ENCODE measurements at regions not wholly inside any gene's neighbourhood (a gene's known extent, or its start where the extent isn't known, plus 50 kb on each side); places are given as distances from the start of the nearest gene placed in this dataset.
A peak's percentile ranks its signal among the peaks of the same experiment; 100 is the strongest.

DNA sequence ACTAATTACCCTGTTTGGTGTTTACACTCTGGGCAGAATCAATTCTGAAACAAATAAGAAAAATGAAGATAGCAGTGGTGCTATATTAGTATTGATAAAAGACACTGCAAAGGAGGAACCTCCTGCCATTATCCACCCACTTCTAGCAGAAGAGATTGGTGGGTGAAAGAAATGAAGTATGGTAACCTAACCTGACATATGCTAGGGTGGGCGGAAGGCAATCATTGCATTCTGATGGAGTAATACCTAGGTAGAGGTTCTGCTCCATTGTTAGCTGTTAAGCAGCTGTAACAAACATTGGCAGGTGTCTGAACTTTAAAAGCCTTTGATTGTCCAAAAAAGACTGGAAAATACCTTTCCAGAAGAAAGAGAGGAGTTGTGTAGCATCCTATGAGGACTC lies 95.9 kb downstream of the OTUD1 start:
- 70% methylated on average over 1 of the region's 1 CpG for WGBS (ENCODE audit: insufficient coverage, low coverage, low lambda C conversion rate, missing lambda C conversion rate)
- intact Hi-C loops (cut with DNase I) = no loop called here
- Histone ChIP-seq H3K4me1 (no peaks in the 10 kb centered on the region), H3K27ac (no peak overlapping the region), H3K9me3 (no peaks in the 10 kb centered on the region), H3K4me3 (no peak overlapping the region), H3K27me3 (no peaks in the 10 kb centered on the region), H3K36me3 (no peaks in the 10 kb centered on the region)
- TF ChIP-seq POLR2A (IDR thresholded peaks at IDR 0.05) = no peak
- TF ChIP-seq, protein P1, sequence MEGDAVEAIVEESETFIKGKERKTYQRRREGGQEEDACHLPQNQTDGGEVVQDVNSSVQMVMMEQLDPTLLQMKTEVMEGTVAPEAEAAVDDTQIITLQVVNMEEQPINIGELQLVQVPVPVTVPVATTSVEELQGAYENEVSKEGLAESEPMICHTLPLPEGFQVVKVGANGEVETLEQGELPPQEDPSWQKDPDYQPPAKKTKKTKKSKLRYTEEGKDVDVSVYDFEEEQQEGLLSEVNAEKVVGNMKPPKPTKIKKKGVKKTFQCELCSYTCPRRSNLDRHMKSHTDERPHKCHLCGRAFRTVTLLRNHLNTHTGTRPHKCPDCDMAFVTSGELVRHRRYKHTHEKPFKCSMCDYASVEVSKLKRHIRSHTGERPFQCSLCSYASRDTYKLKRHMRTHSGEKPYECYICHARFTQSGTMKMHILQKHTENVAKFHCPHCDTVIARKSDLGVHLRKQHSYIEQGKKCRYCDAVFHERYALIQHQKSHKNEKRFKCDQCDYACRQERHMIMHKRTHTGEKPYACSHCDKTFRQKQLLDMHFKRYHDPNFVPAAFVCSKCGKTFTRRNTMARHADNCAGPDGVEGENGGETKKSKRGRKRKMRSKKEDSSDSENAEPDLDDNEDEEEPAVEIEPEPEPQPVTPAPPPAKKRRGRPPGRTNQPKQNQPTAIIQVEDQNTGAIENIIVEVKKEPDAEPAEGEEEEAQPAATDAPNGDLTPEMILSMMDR (IDR thresholded peaks at IDR 0.05) = no peak
- DNase-seq (no peak), ATAC-seq (no peak)

DNA sequence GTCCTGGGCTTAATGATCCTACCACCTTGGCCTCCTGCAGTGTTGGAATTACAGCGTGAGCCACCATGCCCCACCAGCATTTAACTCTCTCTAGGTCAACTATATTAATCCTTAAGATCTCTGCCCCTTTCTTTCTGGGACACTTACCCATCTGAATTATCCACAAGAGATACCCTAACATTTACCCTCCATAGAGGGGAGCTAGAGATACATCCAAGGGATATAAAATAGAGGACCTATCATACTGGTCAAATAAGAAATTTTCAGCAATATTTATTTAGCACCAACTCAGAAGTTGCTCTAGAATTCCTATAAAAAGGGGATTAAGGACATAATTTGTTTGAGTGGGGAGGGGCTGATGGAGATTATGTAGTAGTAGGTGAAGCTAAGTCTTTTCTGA lies 96.5 kb downstream of the OTUD1 start:
- no peaks in the 10 kb centered on the region for H3K27me3 ChIP-seq
- TF ChIP-seq POLR2A (IDR thresholded peaks at IDR 0.05) = no peak
- TF ChIP-seq, protein P1 (IDR thresholded peaks at IDR 0.05) = peak in 3 of 4 donors; percentile 30 to 43 (median 42)
- intact Hi-C loops (cut with DNase I) = no loop called here
- peak; percentile 22 to 62 (median 44) for ATAC-seq
- no peak overlapping the region for H3K27ac ChIP-seq
- H3K4me3 ChIP-seq = no peak overlapping the region
- H3K36me3 ChIP-seq = no peaks in the 10 kb centered on the region
- WGBS (ENCODE audit: insufficient coverage, low coverage, low lambda C conversion rate, missing lambda C conversion rate) = 60% methylated on average over 1 of the region's 1 CpG
- H3K9me3 ChIP-seq = no peaks in the 10 kb centered on the region
- H3K4me1 ChIP-seq = no peaks in the 10 kb centered on the region
- DNase-seq = no peak

DNA sequence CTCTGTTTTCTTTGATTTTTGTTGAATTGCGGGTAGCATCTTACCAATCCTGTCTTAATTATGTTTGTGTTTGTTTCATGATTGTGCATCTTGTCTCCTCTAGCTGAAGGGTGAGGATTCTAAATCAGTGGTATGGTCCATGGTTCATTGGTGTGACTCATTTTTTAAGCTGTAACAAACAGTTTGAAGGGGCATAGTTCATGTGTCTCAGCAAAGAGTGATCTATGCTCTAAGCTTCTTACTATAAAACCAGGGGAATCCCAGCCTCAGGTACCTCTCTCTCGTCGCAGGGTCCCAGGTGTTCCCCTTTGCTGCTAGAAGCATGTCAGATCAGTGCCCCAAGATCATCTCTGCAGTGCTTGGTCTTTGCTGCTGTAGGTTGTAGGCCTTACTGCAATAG lies 100.1 kb downstream of the OTUD1 start:
- no peak overlapping the region for H3K27ac ChIP-seq
- TF ChIP-seq, protein P1 (IDR thresholded peaks at IDR 0.05) = no peak
- TF ChIP-seq POLR2A (IDR thresholded peaks at IDR 0.05) = no peak
- DNase-seq (no peak), ATAC-seq (no peak)
- H3K36me3 ChIP-seq = no peaks in the 10 kb centered on the region
- WGBS (ENCODE audit: insufficient coverage, low coverage, low lambda C conversion rate, missing lambda C conversion rate) = 79% methylated on average over 3 of the region's 3 CpGs
- no peaks in the 10 kb centered on the region for H3K4me1 ChIP-seq
- no peak overlapping the region for H3K4me3 ChIP-seq
- no peaks in the 10 kb centered on the region for H3K9me3 ChIP-seq
- no peaks in the 10 kb centered on the region for H3K27me3 ChIP-seq
- intact Hi-C loops (cut with DNase I) = no loop called here

DNA sequence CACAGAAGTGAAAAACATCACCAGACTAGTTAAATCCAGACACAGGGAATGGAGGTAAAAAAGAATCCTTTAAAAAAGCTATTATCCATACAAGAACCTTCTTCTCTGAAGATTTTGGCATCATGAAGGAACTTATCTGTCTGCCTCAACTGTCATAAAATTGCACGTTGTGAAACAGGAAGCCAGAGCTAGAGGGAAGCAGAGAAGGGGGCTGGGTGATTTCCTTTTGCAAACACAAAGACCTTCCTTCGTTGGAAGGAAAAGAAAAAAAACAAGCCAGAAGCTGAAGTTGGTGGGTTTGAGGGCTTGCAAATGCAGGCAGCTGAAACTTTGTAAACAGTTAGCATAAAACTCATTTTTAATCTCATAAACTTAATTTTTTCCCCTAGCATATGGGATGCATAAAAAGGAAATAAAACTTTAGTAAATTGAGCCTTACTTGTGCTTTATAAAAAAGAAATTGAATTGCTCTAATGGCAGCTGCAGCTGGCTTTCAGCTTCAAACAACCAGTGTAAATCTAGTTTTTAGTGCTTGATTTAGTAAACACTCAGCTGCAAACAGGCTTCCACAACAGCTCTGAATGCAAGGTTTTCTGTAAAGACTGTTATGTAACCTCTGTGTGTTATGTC lies 101.6 kb downstream of the OTUD1 start:
- intact Hi-C loops (cut with DNase I) = no loop called here
- 0% methylated on average over 2 of the region's 2 CpGs for WGBS (ENCODE audit: insufficient coverage, low coverage, low lambda C conversion rate, missing lambda C conversion rate)
- Histone ChIP-seq H3K4me1 (no peaks in the 10 kb centered on the region), H3K9me3 (no peaks in the 10 kb centered on the region), H3K36me3 (no peaks in the 10 kb centered on the region), H3K27me3 (no peaks in the 10 kb centered on the region), H3K27ac (no peak overlapping the region), H3K4me3 (no peak overlapping the region)
- ATAC-seq (peak in 3 of 4 donors; percentile 17 to 54 (median 48)), DNase-seq (no peak)
- no peak for TF ChIP-seq POLR2A (IDR thresholded peaks at IDR 0.05)
- TF ChIP-seq, protein P1 (IDR thresholded peaks at IDR 0.05) = no peak
